Spleen (tissue), 11 donors: ENCODE measurements at regions not wholly inside any gene's neighbourhood (a gene's known extent, or its start where the extent isn't known, plus 50 kb on each side); places are given as distances from the start of the nearest gene placed in this dataset.

Experiments used
- DNase-seq: peaks from one replicate; pipeline ENCODE4 v3.0.0-alpha.2; 2020
- H3K27ac ChIP-seq, 8 donors: fragments of 200-600 bp; sonication (generic) in 7 of 8; 1 replicate in 4 of 8; 2 replicates in 4 of 8; pipeline versions ENCODE4 v1.5.0 to v1.8.0; 2016 to 2021; ENCODE audit warnings: inconsistent platforms in 4 of 8, mild to moderate bottlenecking in 4 of 8, moderate library complexity in 1 of 8
- H3K27me3 ChIP-seq, 7 donors: fragments of 200-600 bp; sonication (generic) in 6 of 7; replicated peaks in 1 of 7; 1 replicate in 4 of 7; 2 replicates in 3 of 7; pipeline versions ENCODE4 v1.5.0 to v1.8.0; 2016 to 2021; ENCODE audit warnings: inconsistent platforms in 3 of 7, mild to moderate bottlenecking in 1 of 7
- H3K36me3 ChIP-seq, 6 donors: fragments of 200-600 bp; sonication (generic) in 5 of 6; 1 replicate in 4 of 6; 2 replicates in 2 of 6; pipeline versions ENCODE4 v1.5.0 to v1.8.0; 2016 to 2021; ENCODE audit warnings: inconsistent platforms in 2 of 6
- H3K4me1 ChIP-seq, 6 donors: fragments of 200-600 bp; sonication (generic) in 5 of 6; 1 replicate in 3 of 6; 2 replicates in 3 of 6; pipeline versions ENCODE4 v1.5.0 to v1.8.0; 2016 to 2021; ENCODE audit warnings: inconsistent platforms in 3 of 6
- H3K4me3 ChIP-seq, 8 donors: fragments of 200-600 bp; sonication (generic) in 7 of 8; 1 replicate in 4 of 8; 2 replicates in 4 of 8; pipeline versions ENCODE4 v1.5.0 to v1.8.0; 2016 to 2021; ENCODE audit warnings: inconsistent platforms in 4 of 8, mild to moderate bottlenecking in 4 of 8, moderate library complexity in 2 of 8
- H3K9me3 ChIP-seq, 8 donors: fragments of 200-600 bp; sonication (generic) in 7 of 8; 1 replicate in 4 of 8; 2 replicates in 4 of 8; pipeline versions ENCODE4 v1.5.0 to v1.8.0; 2016 to 2021; ENCODE audit warnings: inconsistent platforms in 4 of 8
- POLR2A ChIP-seq, 3 donors: fragments of 450-650 bp; IDR thresholded peaks; one replicate each; pipeline ENCODE4 v1.5.1; 2017; ENCODE audit warnings: antibody characterized with exemption in 3 of 3, mild to moderate bottlenecking in 1 of 3
- POLR2AphosphoS5 ChIP-seq, 3 donors: sonication (generic); formaldehyde crosslinking; IDR thresholded peaks; one replicate each; pipeline ENCODE4 v1.5.1; 2017; ENCODE audit warnings: antibody characterized with exemption in 3 of 3
- WGBS, 5 donors: extraction: QIAGEN DNeasy Blood & Tissue Kit in 3 of 5; methylation state at CpG; one replicate each; pipeline versions ENCODE4 v1.1.5 to v1.1.7; 2013 to 2018; 5-methylcytosine and 5-hydroxymethylcytosine counted together
- intact Hi-C: fragments of 100-400 bp; cut with DNase I; formaldehyde crosslinking; loops from one replicate; pipeline ENCODE4 v1.15.0; 2023; ENCODE audit warnings: low total_unique reads
- TF ChIP-seq, protein P1 (sequence below), 11 experiments: fragments of 200-600 bp in 7 of 11; fragments of 450-650 bp in 4 of 11; sonication (generic) in 4 of 11; IDR thresholded peaks in 8 of 11; conservative IDR thresholded peaks in 3 of 11; 1 replicate in 7 of 11; 2 replicates in 4 of 11; pipeline versions ENCODE4 v1.4.0 to v1.8.0; 2016 to 2021; ENCODE audit warnings: antibody characterized with exemption in 11 of 11, inconsistent platforms in 4 of 11, mild to moderate bottlenecking in 1 of 11
- donor health status: healthy with polysubstance abuse.
- donor health status: DM: no; HTN: no; CAD: no; lungs with moderate emphysema.
- donor health status: DM: no; HTN: no; CAD: no.
- donor health status: Bipolar disorder and iron deficiency.
- donor health status: healthy.
- donor health status: DM: no; HTN: no; CAD: no.
- donor health status: DM: yes; HTN: yes; CAD: no.

DNA sequence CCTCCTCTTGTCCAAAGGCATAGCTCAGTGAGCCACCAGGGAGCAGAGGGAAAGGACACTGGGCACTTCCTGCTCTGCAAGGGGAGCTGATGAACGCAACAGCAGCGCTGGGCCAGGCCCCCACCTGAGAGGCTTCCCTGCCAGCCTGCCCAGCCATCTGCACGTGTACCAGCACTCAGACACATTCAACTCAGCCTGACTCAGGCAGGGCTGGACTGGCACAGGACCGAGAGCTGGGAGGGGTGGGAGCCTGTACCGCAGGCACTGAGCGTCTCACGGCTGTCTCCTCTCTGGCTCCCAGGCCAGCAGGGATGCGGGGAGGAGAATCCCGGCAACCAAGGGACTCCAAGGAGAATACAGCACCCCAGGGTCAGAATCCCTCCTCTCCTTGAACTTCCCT, 411.8 kb downstream of the CTTN start:
- Histone ChIP-seq H3K36me3 (no peaks in the 10 kb centered on the region), H3K4me3 (no peak overlapping the region), H3K27ac (no peak overlapping the region), H3K4me1 (peaks cover 0 to 2% (median 0%) of the 10 kb centered on the region in 6 donors), H3K9me3 (no peaks in the 10 kb centered on the region), H3K27me3 (peaks cover 0 to 9% (median 0%) of the 10 kb centered on the region in 7 donors)
- TF ChIP-seq POLR2AphosphoS5 (IDR thresholded peaks at IDR 0.05) = no peak
- TF ChIP-seq, protein P1, sequence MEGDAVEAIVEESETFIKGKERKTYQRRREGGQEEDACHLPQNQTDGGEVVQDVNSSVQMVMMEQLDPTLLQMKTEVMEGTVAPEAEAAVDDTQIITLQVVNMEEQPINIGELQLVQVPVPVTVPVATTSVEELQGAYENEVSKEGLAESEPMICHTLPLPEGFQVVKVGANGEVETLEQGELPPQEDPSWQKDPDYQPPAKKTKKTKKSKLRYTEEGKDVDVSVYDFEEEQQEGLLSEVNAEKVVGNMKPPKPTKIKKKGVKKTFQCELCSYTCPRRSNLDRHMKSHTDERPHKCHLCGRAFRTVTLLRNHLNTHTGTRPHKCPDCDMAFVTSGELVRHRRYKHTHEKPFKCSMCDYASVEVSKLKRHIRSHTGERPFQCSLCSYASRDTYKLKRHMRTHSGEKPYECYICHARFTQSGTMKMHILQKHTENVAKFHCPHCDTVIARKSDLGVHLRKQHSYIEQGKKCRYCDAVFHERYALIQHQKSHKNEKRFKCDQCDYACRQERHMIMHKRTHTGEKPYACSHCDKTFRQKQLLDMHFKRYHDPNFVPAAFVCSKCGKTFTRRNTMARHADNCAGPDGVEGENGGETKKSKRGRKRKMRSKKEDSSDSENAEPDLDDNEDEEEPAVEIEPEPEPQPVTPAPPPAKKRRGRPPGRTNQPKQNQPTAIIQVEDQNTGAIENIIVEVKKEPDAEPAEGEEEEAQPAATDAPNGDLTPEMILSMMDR (IDR thresholded peaks at IDR 0.05 in 8 of 11, conservative IDR thresholded peaks at IDR 0.05 in 3 of 11) = no peak
- TF ChIP-seq POLR2A (IDR thresholded peaks at IDR 0.05) = no peak
- WGBS, 5 donors = 81 to 97% (median 89%) methylated on average over 5 to 9 of the region's 9 CpGs
- no peak for DNase-seq
- intact Hi-C loops = no loop called here

DNA sequence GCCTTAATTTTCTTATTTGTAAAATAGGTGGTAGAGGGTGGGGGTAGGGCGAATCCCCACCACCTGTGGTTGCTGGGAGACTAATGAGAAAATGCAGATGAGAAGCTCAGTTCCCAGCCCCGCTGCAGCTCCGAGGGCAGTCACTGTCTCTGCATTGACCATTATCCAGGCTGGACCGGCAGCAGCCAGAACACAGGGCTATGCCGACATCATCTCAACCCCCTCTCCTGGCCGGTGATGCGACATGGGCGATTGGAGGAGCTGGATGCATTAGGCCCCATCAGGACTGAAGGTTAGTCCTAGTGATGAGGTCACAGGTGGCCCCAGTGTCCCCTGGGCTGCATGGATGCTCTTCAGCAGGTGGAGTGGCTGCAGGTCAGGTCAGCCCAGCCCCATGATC, 412.4 kb downstream of the CTTN start:
- Histone ChIP-seq H3K4me3 (no peak overlapping the region), H3K4me1 (peaks cover 0 to 3% (median 0%) of the 10 kb centered on the region in 6 donors), H3K27ac (no peak overlapping the region), H3K36me3 (no peaks in the 10 kb centered on the region), H3K9me3 (no peaks in the 10 kb centered on the region), H3K27me3 (peaks cover 0 to 14% (median 0%) of the 10 kb centered on the region in 7 donors)
- 87 to 100% (median 89%) methylated on average over 1 to 8 of the region's 8 CpGs for WGBS, 5 donors
- TF ChIP-seq POLR2AphosphoS5 (IDR thresholded peaks at IDR 0.05) (no peak), POLR2A (IDR thresholded peaks at IDR 0.05) (no peak)
- TF ChIP-seq, protein P1 (IDR thresholded peaks at IDR 0.05 in 8 of 11, conservative IDR thresholded peaks at IDR 0.05 in 3 of 11) = no peak
- intact Hi-C loops = no loop called here
- DNase-seq = no peak

DNA sequence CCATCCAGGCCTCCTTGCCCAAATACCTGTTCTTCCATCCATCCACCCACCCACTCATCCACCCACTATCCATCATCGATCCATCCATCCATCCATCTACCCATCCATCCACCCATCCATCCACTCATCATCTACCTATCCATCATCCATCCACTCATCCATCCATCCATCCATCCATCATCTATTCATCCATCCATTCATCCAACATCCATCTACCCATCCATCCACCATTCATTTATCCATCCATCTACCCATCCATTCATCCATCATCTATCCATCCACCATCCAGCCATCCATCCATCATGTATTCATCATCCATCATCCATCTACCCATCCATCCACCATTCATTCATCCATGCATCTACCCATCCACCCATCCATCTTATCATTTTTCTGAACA, 413.2 kb downstream of the CTTN start:
- no peak overlapping the region for H3K27ac ChIP-seq
- intact Hi-C loops = no loop called here
- DNase-seq = no peak
- peaks cover 0 to 16% (median 0%) of the 10 kb centered on the region in 7 donors for H3K27me3 ChIP-seq
- H3K36me3 ChIP-seq = no peaks in the 10 kb centered on the region
- TF ChIP-seq POLR2AphosphoS5 (IDR thresholded peaks at IDR 0.05) (no peak), POLR2A (IDR thresholded peaks at IDR 0.05) (no peak)
- TF ChIP-seq, protein P1 (IDR thresholded peaks at IDR 0.05 in 8 of 11, conservative IDR thresholded peaks at IDR 0.05 in 3 of 11) = no peak
- peaks cover 0 to 3% (median 0%) of the 10 kb centered on the region in 6 donors for H3K4me1 ChIP-seq
- no peaks in the 10 kb centered on the region for H3K9me3 ChIP-seq
- H3K4me3 ChIP-seq = no peak overlapping the region
- WGBS, 5 donors = 88 to 100% (median 92%) methylated on average over 1 of the region's 1 CpG

DNA sequence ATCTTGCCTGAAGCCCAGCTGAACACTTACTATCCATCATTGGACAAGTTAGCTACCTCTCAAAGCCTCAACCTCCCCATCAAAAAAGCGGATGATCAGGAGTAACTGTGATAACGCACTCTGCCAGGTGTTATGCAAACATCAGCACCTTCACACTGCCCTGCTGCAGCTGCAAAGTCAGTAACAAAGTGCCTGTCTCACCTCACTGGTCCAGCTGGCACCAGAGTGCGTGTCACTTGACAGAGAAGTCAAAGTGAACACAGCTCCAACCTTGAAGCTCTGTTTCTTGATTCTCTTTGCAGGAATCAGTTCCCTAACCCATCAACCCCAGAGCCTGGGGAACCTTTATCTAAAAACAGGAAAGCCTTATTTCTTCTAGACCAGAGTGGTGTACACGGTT, 413.6 kb downstream of the CTTN start:
- DNase-seq = no peak
- TF ChIP-seq POLR2A (IDR thresholded peaks at IDR 0.05) = no peak
- TF ChIP-seq, protein P1 (IDR thresholded peaks at IDR 0.05 in 8 of 11, conservative IDR thresholded peaks at IDR 0.05 in 3 of 11) = no peak
- TF ChIP-seq POLR2AphosphoS5 (IDR thresholded peaks at IDR 0.05) = no peak
- H3K27ac ChIP-seq = no peak overlapping the region
- peaks cover 0 to 16% (median 0%) of the 10 kb centered on the region in 7 donors for H3K27me3 ChIP-seq
- H3K9me3 ChIP-seq = no peaks in the 10 kb centered on the region
- H3K4me3 ChIP-seq = no peak overlapping the region
- intact Hi-C loops = no loop called here
- 77 to 89% (median 84%) methylated on average over 4 of the region's 4 CpGs for WGBS, 5 donors
- no peaks in the 10 kb centered on the region for H3K36me3 ChIP-seq
- H3K4me1 ChIP-seq = peaks cover 0 to 3% (median 0%) of the 10 kb centered on the region in 6 donors
